Loucy (cell line): ENCODE measurements at regions not wholly inside any gene's neighbourhood (a gene's known extent, or its start where the extent isn't known, plus 50 kb on each side); places are given as distances from the start of the nearest gene placed in this dataset.

ENCODE experiments used
- CTCF ChIP-seq: fragments of 200-600 bp; sonication (generic); conservative IDR thresholded peaks from 2 replicates; pipeline ENCODE4 v1.5.1; 2014; ENCODE audit warnings: mild to moderate bottlenecking, antibody characterized with exemption, low read length
- EZH2phosphoT487 ChIP-seq: fragments of 200-600 bp; IDR thresholded peaks from 2 replicates; pipeline ENCODE4 v1.6.1; 2018; ENCODE audit warnings: antibody characterized with exemption, mild to moderate bottlenecking, moderate library complexity, borderline replicate concordance

DNA sequence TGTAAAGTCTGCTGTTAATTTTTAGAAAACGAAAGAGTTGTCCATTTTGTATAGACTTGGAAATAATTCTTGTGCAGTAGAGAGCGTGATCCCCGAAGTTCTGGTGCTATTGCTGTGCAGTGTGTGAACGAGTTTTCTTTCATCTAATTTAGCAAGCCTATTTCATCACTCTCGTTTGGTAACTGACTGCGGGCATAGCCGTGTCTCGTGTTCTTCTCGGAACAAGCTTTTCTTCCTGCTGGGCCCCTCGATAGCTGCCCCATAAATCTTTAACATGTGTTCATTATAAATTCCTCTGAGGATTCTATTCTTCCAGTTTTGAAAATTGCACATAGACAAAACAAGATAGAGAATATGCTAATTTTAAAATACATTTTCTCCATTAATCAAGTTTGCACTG is 622.0 kb upstream of the PFKP start:
- TF ChIP-seq CTCF (no peak), EZH2phosphoT487 (no peak)
